CD4-positive, alpha-beta T cell treated with Interferon gamma for 1 hour (primary cell): ENCODE measurements at regions not wholly inside any gene's neighbourhood (a gene's known extent, or its start where the extent isn't known, plus 50 kb on each side); places are given as distances from the start of the nearest gene placed in this dataset.

Experiments used
- DNase-seq: peaks from one replicate; pipeline ENCODE4 v3.0.0-alpha.2; 2020

DNA sequence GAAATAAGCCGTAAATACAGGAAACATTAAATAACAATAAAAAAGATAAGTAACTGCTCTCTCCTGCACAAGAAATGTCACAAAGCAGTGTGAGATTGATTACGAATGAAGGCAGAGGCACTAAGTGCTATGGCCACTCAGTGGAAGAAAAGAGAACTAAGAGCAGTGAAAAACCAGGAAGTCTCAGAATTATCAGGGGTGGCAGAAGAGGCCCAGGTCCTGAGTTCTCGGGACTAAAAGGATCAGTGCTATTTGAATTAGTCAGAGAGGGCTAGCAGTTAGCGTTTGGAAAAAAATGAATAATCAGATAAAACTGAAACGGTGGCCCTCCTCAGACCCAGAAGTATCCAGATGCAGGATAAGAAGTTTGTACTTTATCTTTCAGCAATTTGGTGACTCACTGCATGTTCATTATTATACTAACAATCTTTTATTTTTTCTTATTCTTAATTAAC lies 367.1 kb downstream of the ZEB2 start:
- DNase-seq = no peak

DNA sequence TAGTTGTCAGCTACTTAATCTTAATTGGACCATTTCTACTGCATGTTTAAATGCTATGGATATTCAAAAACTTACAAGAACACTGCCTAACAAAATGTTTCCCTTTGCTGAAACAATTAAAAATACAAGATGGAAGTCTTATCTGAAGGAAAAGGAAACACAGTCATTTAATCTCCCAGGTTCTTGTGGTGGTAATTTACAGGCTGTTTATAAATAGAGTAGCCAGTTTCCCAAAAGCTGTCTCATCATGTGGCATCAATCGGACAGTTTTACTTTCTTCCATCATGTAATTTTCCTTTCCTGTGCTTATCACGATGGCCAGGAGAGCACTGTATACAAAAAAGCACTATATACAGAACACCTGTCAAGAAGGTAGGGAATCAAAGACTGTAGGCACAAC lies 368.1 kb downstream of the ZEB2 start:
- no peak for DNase-seq

DNA sequence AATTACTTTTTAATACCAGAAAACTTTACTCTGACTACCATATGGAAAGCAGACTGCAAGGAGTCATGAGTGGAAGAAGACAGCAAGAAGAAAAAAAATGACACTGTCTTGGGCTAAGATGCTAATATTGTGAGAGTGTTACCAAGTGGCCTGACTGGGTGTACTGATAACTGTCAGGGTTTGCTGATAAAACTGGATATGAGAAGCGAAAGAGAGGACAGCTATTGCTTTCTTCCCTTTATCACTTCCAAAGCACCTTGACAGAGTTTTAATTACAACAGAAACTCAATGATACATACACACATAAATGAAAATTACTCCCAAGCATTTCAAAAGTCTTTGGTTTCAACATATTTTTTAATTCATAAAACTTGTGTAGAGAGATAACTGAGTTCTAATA lies 368.5 kb downstream of the ZEB2 start:
- no peak for DNase-seq

DNA sequence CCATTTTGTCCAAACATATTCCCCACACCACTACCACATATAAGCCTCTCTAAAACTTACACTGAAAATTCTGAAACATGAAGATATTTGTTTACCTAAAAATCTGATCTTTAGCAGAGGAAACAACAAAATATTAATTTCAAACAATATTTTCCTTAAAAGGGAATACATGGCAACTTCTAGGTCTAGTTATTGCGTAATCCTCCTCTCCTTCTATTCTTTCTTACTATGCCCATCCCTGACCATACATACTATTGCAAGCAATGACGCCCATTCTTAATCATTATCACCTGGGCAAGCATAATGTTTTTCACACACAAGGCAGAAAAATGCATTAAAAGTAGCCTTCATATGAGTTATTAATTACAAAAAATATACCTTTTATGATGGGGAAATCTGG lies 372.6 kb downstream of the ZEB2 start:
- no peak for DNase-seq

DNA sequence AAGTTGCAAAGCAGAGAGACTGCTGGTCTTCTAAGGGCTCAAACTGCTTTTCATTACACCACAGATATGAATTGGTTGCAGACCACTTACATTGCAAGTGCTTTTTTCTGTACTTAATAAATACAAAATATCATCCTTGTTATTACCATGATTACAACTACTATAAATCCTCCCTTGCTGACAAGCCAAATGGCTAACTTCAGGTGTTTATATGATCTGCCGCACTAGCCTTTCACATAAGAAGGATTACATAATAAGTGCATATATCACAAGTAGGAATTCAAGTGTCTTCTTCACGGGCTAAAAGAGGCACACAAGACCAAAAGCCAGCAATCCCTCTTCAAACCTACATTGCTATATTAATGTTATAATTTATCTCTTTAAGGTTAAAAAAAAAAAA lies 373.0 kb downstream of the ZEB2 start:
- no peak for DNase-seq

DNA sequence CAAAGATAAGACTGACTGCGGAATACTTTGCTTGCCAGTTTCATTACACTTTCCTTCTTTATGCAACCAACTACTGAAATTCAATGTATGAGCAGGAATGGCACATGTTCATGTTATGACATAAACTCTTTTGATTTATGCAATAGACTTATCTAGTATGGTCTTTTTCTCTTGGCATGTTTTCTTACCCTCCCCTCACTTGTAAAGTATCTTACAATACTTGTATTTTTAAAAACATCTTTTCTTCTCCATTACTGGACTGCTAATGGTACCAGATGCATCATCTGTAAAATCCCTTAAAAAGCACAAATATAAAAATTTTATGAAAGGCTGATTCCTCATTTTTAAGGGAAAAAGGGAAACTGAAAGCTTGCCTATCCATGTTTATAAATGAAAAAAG lies 373.8 kb downstream of the ZEB2 start:
- DNase-seq = no peak

DNA sequence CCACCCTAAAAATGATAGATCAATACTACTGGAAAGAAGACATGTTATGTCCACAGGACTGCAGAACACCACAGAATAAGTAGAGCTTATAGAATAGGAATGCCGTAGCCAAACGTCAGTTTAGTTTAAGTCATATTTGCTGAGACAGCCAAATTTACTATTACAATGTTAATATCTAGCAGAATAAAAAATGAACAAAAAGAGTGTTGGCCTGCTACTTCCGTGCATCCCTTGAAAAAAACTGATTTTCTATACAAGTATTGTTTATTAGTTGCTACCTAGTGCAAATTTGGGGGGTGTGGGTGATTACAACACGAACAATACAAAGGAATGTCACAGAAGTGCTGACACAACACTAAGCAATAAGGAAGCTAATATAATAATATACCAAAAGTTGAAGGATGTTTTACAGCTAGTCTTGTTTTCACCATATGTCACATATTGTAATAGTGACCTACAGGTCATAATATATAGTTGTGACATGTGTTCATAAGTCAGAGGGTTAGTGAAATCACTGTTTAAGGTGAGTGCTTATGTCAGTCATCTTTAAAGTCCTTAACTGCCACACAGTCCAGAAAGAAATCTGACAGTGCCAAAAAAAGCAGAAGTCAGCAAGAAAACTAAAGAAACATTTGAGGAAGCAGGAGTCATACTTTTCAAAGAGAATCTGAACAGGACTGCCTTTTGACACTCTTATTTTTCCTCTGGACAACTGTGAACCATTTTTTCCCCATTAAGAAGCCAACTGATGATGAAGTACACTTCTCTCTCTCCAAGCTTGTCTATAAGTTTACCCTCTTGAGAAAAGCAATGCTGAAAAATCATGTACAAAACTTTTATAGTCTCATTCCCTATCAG lies 376.4 kb downstream of the ZEB2 start:
- no peak for DNase-seq

DNA sequence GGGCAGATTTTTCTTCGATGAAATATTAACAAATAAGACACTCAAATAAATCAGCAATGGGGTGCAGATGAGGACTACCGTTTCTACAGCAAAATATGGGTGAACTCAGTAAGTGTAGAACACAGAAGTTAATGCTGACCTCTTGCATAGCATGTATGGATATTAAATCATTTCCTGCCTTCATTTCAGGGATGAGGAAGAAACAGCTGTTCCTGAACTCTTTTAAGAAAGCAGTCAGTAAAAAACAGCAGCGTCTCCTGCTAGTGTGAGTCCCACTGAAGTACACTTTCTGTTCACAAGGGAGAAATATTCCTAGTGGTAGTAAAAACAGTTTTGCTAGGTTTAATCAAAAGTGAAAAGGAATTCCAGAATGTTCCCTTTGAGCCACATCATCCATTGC lies 379.0 kb downstream of the ZEB2 start:
- DNase-seq = no peak

DNA sequence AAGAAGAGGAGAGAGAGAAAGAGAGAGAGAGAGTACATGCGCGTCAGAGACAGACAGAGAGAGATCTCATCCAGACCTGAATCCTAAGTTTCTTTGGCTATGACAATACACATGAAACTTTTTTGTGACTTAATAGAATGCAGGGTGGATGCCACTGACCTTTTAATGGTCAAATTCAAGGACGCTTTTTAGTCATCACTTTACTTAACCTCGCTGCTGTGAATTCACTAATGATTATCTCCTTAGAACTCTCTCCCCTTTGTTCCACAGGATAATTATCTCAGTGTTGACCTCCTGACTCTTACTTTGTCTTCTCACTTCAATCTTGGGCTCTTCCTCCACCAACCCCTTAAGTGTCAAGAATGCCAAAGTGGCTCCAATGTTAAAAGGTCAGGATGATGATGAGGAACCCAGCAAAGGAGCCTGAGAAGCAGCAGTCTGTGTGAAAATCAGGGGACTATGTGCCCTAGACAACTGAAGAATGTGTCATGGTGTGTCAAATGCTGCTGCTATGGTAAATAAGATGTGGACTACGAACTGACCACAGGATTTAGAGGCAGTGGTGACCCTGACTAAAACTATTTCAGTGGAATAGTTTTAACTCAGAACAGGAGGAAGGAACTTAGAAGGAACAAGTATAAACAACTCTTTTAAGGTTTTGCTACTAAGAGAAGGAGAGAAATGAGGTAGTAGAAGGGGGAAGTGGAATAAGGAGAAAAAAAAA lies 382.1 kb downstream of the ZEB2 start:
- DNase-seq = no peak

DNA sequence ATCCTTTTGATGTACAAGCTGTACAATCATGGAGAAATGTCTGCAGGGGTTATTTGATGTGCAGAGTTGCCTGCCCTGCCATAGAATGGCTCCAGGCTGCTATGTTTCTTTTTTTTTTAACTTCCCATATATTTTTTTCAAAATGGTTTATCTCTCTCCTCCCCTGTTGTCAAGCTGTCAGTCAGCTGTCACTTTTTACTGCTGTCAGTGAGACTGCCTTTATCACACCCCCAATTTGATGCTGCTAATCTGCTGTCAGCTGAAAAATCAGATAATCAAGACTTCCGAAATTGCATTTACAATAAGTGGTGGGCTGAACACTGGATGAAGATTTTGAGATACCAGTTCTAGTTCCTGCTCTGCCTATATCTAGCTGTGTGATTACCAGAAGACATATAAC lies 382.6 kb downstream of the ZEB2 start:
- DNase-seq = no peak

DNA sequence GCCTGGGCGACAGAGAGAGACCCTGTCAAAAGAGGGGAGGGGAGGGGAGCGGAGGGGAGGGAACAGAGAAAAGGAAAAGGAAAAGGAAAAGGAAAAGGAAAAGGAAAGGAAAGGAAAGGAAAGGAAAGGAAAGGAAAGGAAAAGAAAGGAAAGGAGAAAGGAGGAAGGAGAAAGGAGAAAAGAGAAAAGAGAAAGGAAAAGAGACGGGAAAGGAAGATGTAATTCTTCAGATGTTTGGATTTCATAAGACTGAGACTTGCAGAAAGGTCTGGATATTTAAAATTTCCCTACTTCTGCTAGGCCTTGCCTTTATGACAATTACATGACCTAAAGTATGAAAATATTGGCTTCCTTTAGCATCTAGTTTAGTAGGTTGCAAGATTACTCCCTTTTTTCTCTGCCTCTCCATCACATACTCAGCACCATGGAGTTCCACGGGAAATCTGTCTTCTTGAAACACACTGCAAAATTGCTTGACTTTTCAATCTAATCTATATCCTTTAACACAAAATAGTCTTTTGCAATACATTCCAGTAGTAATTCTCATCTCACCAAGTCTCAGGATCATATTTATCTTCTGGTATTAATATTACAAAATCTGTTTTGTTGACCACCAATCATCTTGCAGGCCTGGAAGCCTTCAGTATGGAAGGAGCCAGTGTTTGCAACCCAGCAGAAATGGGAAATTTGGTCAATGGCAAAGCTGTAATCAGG lies 383.5 kb downstream of the ZEB2 start:
- no peak for DNase-seq

DNA sequence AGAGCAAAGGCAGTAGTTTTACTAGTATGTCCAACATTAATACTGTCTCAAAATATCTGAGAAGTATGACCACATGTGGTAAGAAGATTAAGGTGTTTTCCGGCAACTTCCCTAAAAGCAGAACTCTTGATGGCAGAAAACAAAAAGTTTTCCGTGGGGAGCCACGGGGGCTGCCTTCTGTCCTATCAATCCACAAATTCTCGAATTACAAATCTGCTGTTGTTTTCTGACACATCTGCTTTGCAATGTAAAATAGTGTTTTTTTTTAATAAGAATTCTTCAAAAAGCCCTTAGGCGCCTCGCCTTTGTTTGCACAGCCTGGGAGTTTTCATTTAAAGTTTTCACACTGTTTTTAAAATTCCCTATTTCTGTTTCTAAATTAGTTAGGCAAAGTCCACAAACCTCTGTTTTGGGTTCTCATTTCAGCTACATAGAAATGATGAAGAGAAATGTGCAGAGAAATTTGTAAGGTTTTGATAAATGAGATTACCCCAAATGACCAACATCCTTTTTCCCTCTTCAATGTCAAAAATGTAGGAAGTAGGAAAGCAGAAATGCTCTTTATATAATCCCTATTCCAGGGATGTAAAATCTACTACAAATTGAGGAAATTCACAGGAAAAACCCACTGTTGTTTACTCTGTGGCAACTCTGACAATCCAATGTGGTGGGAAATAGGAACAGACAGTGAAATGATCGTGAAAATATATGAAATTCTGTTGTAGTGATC lies 385.8 kb downstream of the ZEB2 start:
- no peak for DNase-seq

DNA sequence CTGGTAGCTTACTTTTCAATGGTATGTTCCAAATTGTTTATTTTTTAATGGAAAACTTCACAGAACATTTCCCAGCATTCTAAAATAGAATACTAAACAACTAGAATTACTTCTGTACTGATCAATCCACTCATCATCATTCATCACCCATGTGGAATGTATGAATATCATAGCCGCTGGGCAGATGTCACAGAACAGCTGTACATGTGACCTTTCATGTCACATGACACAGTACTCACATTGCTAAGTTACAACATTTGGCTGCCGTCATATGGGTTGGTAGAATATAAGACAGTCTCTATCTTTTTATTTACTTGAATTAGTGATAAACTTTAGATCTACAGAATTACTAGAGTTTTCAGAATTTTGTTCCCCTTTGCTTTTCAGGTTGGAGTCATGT lies 387.6 kb downstream of the ZEB2 start:
- DNase-seq = no peak

DNA sequence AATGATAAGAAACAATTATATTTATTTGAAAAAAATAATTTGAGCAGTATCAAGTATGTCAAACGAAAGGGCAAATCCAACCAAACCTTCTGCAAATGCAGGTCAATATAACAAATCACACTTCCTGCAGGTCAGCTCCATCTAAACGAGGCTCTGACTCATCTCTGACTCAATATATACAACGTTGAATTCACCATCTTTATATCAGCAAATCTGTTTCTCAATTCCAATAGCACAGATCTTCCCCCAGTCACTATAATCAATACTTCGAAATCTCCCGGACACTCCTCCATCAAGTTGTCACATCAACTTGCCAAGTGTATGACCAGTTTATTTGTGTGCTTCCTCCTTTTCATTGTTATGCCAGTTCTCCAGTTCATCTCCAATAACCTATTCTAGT lies 388.9 kb downstream of the ZEB2 start:
- no peak for DNase-seq

DNA sequence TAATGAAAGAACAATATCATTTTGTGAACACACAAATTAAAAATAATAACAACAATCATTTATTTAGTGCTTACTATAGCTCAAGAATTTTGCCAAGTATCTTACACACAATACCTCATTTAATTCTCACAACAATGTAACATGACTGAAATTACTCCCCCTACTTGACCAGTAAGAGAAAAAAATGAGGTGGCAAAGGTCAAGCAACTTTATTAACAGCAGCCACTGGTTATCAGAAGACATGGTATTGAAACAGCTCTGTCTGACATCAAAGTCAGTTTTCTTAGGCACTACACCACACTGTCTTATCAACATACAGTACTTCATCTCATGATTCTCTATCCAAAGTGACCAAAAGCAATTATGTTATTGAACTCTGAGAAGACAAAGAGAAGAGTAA lies 389.4 kb downstream of the ZEB2 start:
- no peak for DNase-seq

DNA sequence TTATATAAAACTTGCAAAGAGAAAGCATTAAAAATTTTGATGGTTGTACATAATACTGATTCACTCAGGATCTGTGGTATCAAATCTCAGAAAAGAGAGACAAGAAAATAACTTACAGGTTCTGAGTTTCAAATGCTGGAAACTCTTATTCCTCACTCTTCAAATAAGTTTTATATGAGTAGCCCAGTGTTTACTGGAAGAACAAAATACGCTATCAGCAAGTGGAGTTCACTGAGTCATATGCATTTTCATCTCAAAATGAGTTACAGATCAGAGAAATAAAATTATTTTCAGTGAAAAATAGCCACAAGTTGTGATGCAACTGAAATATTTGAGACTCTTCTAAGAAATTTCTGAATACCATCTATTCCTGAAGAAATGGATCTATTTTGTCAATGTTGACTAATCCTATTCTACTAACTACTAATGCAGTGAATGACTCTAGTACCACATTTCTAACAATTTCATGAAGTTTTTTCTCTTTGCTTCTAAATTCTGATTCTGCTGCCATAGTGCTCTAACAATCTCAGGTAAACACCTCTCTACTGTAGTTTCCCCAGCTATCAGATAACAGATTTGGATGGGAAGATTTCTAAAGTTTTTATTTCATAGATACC lies 391.7 kb downstream of the ZEB2 start:
- no peak for DNase-seq

DNA sequence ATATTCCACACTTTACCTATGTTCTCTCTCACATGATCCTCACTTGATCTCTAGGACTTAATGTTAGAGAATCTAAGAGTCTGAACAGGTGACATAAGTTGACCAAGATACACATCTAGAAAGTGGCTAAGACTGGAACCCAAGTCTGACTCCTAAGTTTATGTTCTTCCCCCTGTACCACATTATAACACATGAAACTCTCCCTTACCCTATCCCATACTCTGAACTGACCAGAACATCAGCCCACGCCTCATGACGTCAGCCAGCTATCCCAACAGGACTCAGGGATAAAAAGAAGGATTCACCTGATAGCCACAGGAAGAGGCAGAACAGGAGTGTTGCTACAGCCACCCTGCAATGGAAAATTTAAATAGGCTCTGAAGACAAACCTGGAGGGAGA lies 392.2 kb downstream of the ZEB2 start:
- DNase-seq = no peak

DNA sequence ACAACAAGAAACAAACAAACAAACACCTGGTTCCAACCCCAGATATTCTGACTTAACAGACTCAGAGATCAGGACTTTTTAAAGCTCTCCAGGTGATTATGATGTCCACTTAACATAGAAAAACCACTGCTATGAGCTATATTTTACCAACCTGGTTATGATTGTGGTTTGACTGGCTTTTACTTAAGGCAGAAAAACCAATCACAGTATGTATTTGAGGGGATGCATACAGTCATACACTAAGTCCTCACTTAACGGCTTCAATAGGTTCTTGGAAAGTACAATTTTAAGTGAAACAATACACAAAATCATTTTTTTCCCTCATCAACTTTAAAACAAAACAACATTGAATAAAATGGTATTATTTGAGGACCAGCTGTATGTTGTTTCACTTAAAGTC lies 393.6 kb downstream of the ZEB2 start:
- DNase-seq = no peak

DNA sequence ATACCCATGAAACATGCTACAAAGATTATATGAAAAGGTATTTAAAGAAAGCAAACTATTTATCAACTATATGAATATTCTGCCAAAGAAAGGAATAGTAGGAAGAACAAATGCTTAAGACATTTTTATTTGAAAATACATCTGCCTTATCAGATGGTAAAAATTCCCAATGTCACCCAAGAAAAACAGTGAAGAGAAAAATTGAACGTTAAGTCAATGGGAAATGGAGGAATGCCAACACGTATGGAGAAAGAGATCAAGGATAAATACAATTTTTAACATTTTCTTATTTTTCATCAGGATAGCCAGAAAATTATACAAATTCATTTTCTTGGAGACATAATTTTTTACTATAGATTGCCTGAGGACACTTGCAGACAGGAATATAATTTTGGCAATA lies 394.2 kb downstream of the ZEB2 start:
- DNase-seq = no peak

DNA sequence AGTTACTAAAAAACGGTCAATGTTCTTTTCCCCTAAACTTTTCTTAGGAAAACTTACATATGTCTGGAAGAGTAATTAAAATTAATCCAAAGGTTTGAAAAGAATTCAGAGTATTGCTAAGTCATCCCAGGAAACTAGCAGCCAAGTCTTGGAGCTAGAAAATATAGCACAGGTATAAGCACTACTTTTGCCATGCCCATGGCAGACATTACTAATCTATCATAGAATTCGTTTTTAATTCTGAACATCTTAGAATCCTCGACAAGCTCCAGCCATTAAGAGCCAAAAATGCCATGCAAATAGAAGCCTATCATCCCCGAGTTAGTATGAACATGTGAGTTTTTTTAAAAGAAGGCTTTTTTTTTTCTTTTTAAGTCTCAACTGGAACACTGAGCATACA lies 395.0 kb downstream of the ZEB2 start:
- no peak for DNase-seq

DNA sequence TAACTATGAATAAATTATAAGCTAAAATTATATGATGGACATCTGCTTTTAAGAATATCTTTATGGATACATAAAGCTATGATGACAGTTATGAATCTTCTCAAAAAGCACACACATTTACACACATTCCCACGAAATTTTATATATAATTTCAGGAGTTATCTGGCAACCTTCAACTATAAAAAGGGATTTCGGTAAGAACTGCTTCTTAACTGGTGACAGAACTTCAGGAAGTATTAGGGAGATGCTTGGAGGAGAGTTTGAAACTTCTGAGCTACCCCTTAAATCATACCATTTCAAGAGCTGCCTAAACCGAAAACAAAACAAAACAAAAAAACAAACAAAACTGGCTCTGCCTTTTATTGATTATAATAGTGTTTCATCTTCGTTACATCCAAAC lies 399.4 kb downstream of the ZEB2 start:
- DNase-seq = no peak

DNA sequence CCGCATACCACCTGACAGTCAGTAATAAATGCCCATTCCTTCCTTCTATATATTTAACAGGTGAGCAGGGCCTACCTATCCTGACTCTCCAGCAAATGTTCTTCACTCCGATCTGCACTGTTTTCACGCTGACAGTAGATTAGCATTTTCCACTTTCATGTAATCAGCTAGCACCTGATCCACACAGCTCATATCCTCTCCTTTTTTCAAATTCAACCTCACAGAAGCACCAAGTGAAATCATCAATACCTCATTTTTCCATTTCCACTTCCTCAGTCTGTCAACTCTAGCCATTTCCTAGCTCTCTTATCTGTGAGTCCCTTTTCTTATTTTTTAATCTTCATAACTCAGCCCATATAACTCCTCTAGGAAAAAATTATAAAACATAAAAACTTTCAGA lies 402.8 kb downstream of the ZEB2 start:
- DNase-seq = no peak
